HG02642 (cell line): ENCODE measurements at regions not wholly inside any gene's neighbourhood (a gene's known extent, or its start where the extent isn't known, plus 50 kb on each side); places are given as distances from the start of the nearest gene placed in this dataset.
"Not testable (repeated sequence)": the region's sequence is repeated elsewhere in the genome, so short reads cannot be mapped to it uniquely, and the experiment has no call there.

ENCODE experiments used
- ATAC-seq: cut with Tn5 transposase; IDR thresholded peaks from one replicate; pipeline ENCODE4 v1.9.1; 2021; ENCODE audit warnings: mild to moderate bottlenecking; ENCODE audit not compliant: unreplicated experiment, poor library complexity

DNA sequence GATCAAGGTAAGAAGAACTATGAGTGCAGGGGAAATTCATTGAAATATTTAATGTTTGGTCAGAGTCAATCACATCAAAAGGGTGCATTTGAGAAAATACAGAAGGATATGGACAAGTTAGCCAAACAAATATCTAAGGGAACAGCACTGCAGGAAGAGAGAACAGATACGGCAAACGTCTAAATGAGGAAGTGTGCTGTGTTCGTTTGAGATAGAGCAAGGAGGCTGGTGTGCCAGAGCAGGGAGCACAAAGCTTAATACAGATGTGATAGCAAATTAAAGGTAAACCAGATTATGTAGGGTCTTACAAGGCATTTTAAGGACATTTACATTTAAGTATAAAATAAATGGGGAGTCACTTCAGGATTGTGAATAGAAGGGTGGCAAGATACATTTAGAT lies 241.3 kb upstream of the ZNF804A start:
- ATAC-seq: no peak

DNA sequence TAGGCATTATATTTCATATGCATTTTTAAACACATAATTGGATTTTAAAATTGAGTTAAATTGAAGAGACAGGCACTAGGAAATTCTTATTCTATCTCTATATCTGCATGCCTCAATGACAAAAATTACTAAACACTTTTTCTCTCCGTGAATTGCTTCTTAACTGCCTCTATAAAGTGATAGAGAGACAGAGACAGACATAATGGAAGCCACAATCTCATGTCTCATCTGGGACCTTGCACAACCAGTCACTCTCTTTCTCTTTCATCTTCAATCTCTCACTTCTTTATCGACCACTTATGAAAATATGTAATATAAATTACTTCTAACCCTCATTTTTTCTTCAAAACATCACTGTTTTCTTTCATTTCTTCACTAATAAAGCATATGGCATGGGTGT lies 238.9 kb upstream of the ZNF804A start:
- ATAC-seq: no peak

DNA sequence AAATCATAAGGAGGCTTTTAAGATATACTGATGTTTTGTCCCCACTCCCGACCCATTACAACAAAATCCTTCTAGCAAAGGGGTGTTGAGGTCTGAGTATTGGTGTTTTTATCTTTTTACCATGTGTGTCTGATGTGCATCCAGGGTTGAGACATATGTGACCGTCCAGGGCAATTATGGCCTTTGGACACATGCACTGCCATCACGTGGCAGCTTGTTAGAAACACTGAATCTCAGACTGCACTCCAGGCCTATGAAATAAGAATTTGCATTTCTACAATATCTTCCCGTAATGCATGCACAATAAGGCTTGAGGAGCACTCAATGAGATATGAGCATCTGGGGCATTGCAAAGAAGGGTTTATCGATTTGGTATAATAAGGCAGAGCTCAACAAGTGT lies 235.1 kb upstream of the ZNF804A start:
- no peak for ATAC-seq

DNA sequence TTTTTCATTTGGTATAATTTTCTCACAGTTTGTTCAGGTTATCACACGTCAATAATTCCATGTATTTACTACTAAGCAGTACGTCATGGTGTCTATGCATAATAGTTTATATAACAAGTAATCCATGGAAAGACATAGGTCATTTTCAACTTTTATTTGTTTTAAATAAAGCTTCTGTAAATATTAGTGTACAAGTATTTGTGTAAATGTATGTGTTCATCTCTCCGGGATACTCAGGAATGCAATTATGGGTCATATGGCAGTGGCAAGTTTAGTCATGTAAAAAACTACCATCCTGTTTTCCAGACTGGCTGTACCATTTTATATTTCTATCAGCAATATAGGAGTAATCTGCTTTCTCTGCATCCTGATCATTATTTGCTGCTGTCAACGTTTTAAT lies 231.1 kb upstream of the ZNF804A start:
- ATAC-seq: no peak

DNA sequence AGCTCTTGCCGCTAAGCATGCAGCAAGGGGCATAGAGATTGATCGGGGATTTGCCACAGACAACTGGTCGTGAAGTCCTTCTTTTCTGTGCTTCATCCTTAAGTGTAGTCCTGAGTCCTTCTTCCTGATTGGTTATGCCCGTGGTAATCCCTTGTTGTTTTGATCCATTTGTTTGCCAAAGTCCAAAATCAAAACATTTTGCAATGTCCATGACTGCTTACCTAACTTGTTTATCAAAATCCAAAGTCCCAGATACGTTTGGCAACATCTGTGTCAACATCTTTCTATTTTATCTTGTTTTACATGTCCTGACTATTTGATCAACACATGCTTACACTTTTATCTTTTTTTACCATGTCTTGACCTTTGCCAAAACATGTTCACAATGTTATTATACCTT lies 229.0 kb upstream of the ZNF804A start:
- ATAC-seq: no peak

DNA sequence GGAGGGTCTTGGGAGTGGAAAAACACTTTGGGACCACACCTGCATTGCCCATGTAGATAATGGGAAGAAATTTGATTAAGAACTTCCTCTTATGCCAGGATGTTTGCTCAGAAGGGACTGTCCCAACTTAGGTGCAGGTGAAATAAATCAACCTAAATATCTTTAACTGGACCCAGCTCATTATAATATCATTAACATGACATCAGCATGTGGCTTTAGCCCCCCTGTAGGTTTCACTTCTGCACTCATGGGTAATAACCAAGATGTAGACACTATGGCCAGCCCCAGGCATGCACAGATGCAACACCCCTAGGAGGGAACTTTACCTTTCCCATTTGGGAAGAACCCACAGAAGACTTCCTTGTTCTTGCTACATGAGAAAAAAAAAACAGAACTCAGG lies 227.4 kb upstream of the ZNF804A start:
- peak; percentile 59 for ATAC-seq

DNA sequence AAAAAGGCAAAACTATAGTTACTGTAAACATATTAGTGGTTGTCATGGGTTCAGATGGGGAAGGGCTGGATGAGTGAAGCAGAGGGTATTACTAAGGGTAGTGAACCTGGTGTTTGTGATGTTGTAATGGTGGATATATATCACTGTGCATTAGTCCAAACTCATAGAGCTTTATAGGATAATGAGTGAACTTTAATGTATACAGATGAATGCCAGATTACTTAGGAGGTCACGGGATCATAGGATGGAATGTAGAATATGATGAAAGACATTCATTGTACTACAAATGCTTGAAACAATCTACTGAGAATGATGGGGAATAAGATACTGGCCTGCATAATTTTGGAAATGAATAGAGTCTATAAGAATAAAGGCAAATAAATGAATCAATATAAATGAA lies 226.7 kb upstream of the ZNF804A start:
- ATAC-seq: no peak

DNA sequence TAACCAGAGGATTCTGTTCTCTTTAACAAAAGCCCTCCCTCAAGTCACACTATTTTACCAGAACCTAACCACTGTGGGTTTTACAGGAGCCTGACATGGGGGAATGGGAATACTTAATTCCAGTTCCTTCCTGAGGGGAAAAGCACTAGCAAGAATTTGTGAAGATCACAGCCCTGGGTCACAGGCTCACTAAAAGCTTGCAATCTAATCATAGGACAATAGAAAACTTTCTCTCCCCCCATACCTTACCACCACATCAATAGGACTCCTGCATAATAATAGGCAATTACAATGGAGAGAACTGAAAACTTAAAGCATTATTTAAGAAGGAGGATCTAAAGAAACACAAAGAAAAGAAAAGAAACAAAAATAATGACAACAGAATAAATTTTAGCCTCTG lies 225.8 kb upstream of the ZNF804A start:
- no peak for ATAC-seq

DNA sequence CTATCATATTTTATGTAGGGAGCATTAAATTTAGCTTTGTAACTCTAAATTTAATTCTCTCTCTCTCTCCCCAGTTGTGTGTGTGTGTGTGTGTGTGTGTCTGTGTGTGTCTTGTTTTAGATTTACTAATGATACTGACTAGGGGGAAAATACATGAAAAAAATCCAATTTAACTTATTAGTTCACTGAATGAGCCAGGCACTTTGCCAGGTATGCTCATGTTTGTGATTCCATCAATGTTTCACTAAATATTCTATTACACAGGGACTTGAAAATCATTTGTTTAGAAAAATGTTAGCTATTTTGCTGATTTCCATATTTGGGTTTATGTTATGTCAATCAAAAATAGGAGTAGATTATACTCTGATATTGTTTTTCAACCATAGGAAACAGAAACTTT lies 203.7 kb upstream of the ZNF804A start:
- no peak for ATAC-seq

DNA sequence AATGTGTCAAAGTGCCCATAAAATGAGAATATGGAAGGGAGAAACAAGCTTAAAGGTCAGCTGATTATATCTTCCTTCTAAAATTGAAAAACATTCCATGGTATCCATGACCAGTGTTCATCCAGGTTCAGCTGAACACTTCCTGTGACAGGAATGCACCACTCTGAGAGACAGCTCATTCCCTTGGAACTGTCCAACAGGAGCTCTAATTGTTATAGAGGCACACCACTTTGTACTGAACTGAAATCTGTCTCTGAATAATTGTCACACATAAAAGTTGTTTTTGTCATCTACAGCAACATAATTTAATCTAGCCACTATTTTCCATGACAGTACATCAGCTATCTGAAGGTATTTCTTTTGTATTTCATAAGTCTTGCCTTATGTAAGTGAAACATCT lies 195.9 kb upstream of the ZNF804A start:
- no peak for ATAC-seq

DNA sequence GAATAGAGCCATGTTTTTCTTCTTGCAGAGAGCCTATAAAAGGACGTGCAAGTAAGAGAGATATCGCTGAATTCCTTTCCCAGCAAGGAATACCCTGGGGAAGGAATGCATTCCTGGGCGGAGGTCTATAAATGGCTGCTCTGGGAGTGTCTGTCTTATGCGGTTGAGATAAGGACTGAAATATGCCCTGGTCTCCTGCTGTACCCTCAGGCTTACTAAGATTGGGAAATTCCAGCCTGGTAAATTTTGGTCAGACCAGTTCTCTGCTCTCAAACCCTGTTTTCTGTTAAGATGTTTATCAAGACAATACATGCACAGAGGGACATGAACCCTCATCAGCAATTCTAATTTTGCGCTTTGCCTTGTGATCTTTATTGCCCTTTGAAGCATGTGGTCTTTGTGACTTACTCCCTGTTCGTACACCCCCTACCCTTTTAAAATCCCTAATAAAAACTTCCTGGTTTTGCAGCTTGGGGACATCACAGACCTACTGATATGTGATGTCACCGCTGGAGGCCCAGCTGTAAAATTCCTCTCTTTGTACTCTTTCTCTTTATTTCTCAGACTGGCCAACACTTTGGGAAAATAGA lies 191.2 kb upstream of the ZNF804A start:
- ATAC-seq: not testable (repeated sequence)

DNA sequence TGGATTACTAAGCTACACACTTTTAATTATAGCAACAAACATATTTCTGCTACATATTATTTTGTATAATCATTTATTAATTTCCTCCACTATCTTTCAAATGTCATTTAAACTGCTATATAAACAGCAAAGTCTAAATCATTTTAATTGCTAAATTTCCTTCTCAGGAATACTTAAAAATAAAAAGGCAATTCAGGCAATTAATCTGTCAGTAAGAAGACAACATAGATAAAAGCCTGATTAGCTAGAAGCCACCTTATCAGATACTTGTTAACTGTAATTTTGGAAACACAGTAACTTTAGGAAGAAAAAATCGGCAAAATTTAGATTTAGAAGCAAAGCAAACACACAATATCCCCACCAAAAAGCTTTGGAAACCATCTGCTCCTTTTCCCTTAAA lies 188.2 kb upstream of the ZNF804A start:
- ATAC-seq: no peak

DNA sequence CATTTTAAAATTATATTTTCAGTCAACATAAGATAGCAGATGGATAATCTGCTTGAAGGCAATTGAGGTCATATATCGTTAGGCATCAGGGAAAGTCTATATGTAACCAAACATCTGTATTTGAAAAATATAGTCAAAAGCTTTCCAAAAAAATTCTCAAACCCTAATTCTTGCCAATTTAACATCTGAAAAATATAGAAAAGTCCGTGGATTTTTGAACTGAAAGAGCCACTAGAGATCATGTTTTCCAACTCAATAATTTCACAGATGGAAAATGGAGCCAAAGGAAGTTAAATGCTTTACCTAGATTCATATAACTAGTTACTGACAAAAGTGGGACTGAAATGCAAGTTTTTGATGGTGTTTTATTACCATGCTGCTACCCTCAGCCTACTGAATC lies 185.1 kb upstream of the ZNF804A start:
- no peak for ATAC-seq

DNA sequence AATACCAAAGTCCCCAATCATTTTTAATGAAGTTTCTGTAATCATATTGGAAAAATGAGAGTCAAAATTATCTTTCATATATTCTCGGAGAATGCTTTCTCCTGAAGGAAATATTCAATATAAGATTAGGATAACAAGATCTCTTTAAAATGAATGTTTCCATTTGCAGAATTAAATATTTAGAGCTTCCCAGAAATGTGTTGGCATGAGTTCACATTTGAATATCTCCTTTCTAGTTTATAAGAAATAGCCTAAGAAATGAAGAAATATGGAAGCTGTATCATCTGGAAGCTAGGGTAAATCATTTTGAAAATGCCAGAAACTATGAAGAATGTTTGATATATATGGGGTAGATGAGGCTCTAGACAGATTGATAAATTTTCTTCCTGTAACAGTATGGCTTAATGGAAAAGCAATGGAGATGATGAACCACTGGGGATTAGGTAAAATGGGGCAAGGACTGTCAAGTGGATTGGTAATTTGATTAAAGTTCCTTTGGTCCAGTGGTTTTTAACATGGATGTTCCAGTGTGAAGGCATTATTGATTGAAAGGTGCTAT lies 184.6 kb upstream of the ZNF804A start:
- ATAC-seq: no peak

DNA sequence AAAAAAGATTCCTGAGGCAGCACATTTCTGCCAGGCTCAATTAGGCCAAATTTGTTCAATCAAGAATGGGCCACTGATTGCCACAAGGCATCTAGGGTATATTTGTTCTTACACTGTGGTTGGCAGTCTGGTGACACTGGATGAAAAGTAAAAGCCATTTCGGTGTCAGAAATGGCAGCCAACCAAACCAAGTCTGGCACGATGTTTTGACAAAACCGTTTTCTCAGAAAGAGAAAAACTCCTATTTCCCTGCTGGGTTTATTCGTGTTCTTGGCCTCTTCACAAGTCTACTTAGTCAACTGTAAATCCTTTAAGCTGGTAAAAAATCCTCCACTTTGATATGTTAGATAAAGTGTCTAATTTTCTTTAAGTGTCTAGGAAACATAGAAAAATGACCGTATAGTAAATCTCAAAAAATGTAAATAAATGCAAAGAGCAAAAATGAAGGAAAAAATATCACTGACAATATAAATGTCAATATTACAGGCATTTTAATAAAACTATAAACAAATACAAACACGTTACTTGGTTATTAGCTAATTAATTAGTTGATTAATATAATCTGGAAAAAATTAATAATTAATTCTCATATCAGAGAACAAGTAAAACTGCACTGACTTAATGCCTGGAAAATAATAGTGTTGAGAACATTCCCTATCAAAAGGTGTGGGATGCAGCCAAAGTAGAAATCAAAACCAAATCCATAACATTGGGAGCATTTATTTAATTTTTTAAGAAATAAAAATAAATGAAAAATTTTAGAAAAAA lies 182.0 kb upstream of the ZNF804A start:
- no peak for ATAC-seq

DNA sequence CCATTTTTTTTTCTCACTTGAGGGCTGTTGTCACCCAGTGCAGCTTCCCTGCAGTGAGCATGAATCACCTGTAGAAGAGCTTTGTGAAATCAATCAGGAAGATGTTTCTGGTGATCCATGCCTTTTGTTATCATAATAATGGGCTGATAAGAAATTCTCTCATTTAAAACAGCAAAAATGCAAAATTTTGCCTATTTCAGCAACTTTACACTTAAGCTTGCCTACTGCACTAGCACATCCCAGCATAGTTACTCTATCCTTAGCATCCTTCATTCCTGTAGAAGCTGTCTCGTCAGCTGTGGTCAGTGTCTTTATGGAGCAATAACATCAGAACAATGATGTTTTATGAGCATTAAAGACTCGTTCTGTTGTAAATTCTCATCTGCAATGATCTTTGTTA lies 178.6 kb upstream of the ZNF804A start:
- no peak for ATAC-seq

DNA sequence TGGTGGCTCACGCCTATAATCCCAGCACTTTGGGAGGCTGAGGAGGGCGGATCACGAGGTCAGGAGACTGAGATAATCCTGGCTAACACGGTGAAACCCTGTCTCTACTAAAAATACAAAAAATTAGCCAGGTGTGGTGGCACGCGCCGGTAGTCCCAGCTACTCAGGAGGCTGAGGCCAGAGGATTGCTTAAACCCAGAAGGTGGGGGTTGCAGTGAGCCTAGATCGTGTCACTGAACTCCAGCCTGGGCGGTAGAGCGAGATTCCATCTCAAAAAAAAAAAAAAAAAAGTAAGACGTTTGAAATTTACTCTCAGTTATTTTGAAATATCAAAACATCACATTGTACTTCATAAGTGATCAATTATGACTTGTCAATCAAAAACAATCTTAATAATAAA lies 176.9 kb upstream of the ZNF804A start:
- not testable (repeated sequence) for ATAC-seq

DNA sequence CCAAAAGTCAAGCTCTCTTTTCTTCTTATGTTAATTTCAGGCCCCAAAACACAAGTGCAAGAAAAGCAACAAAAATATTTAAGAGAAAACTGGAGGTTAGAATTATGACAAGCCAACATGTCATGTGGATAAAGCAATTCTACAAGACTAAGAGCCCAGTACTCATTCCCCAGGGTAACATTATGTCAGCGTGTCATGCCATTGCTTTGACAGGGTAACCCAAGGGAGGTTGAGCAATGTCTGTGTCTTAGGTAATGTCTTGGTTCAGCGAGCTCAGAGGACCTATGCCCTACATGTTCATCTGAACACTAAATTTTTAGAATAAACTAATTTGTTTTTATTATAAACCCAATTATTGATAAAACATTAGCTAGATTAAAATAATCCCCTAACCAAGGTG lies 173.2 kb upstream of the ZNF804A start:
- ATAC-seq: no peak

DNA sequence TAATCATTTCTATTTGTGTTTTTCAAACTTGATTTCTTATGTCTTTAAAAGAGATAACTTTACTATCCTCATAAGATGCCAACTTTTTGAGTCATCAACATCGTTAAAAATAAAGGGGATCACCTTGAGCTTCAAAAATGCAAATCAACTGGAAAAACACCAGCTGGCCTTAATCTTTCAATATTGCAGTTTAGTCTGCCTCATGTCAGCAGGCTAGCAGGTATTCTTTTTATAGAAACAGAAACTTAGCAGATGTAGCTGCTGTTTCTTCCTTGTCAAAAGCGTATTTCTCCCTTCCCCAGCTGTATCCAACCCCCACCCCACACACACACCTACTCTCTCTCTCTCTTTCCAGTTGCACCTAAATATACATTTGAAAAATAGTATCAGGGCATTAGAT lies 154.1 kb upstream of the ZNF804A start:
- ATAC-seq: peak; percentile 99

DNA sequence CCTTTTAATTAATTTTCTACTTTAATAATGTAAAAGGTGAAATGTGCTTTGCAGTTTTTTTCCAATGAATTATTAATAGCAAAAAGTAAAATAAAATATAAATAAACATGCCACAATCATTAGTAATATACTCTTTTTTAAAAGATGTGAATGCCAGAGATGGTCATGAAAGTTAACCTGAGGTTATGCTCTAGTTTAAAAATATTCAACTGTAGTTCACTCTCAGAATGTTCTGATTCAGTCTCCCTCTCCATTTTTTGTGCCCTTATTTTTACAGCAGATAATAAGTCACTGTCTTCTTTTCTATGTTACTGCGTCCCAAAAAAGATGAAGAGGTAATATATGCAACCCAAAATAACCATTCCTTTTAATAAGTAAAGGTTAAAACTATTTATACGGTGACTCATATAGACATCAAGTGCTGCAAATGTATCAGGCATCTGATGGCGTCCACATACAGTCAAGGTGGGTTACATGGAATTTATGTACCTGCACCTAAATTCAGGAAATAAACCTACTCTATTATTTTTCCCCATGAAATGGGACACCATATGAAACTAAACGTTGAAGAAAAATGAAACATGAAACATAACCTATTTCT lies 153.6 kb upstream of the ZNF804A start:
- peak; percentile 18 for ATAC-seq

DNA sequence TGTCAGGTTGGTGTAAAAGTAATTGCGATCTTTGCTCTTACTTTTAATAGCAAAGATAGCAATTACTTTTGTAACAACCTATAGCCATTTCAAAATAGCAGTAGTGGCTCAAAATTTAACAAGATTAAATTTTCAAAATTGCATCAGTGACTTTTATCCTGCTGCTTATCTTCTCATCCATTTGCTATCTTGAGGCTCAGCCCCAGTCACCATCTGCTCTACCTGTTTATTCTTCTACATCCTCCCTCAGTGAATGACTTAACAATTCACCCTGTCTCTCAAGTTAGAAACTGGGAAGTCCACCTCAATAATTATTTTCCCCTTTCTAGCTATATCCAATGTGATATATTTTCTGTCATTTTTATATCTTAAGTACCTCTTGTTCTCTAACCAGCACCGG lies 148.6 kb upstream of the ZNF804A start:
- no peak for ATAC-seq

DNA sequence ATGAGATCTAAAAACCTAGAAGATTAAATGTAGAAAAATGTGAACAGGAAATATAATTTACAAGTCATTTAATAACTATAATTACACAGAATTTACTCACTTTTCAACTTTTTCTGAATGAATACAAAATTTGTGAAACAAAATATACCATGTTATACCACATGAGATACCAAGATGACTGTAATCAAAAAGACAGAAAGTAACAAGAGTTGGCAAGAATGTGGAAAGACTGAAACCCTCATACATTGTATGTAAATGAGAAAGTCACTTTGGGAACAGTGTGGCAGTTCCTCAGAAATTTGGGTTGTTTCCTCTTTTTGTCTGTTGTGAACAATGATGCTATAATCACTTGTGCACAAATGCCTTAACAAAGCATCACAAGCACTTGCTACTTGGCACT lies 145.4 kb upstream of the ZNF804A start:
- ATAC-seq: peak; percentile 52
